T1000 (cell line): ENCODE measurements at regions not wholly inside any gene's neighbourhood (a gene's known extent, or its start where the extent isn't known, plus 50 kb on each side); places are given as distances from the start of the nearest gene placed in this dataset.
A peak's percentile ranks its signal among the peaks of the same experiment; 100 is the strongest.
"Not testable (repeated sequence)": the region's sequence is repeated elsewhere in the genome, so short reads cannot be mapped to it uniquely, and the experiment has no call there.

Experiments used
- DNase-seq: peaks from one replicate; lab custom pipeline; 2025; ENCODE audit warnings: mixed read lengths; lab: John Stamatoyannopoulos, UW

DNA sequence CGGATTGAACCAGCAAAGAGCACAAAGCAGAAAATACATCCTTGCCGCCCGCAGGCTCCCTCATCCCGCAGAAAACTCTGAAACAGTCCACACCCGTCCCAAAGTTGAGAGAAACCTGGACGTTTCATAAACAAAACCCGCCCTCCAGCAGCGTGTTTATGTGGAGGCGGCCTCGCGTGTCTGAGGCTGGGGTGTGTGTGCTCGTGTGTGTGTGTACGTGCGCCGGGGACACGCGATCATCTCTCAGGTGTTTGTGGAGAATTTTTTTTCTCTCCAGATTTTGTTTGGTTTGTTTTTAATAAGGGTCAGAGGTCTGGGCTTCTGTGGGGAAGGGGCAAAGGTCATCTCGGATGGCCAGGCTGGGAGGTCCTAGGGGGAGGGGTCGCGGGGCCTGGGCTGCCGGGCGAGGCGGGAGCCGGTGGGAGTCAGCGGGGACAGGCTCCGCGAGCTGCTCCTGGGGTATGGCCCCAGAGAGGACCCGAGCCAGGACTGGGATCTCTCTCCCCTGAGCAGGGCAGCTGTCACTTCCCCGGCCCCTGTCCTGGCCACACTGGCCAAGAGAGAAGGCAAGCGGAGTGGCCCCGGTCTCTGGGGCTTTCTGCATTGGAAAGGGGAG, 206.4 kb downstream of the C9orf50 start:
- no peak for DNase-seq

- DNase-seq, result peak; percentile 96
Observed at GRCh38 chr9:129413537-129414376, 207.1 kb downstream of the C9orf50 start.

GRCh38 chr9:129412814-129413536, 207.9 kb downstream of the C9orf50 start:
- peak; percentile 54 for DNase-seq

GRCh38 chr9:129412176-129412813, 208.6 kb downstream of the C9orf50 start:
- not testable (repeated sequence) for DNase-seq

- no peak for DNase-seq
Observed at GRCh38 chr9:129411501-129412175, 209.3 kb downstream of the C9orf50 start.

DNA sequence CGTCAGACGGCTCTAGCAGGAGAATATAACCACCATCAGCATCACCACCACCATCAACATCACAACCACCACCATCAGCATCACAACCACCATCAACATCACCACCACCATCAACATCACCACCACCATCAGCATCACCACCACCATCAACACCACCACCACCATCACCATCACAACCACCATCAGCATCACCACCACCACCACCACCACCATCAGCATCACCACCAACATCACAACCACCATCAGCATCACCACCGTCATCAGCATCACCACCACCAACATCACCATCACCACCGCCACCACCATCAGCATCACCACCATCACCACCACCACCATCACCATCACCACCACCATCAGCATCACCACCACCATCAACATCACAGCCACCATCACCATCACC, 210.7 kb downstream of the C9orf50 start:
- no peak for DNase-seq

DNA sequence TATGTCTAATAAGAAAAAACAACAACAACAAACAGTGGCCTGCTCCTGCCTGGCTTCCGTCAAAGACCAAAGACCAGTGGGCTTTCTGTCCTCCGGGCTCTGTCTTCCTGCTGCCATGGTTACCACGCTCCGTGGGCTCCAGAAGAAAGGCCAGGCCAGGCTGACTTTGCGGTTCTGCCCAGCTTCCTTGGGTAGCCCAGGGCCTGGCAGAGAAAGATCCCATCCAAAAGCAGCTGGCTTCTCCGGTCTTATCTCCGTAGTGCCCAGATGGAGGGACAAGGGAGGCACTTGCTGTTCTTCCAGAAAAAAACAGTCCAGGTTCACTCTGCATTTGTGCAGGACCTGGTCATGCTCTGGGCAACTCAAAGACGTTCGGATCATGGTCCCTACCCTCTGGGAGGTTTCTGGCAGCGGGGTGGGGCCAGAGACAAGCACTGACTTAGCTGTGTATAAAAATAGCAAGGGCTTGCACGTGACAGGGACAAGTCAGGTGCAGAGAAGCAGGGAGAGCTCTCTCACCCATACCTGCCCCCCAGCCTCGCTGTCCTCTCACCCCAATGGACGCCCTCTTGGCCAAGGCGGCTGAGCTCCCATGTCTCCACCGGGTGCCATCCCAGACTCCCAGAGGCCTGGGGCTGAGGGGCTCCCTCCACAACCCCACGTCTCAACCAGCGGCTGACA, 212.2 kb downstream of the C9orf50 start:
- no peak for DNase-seq

DNA sequence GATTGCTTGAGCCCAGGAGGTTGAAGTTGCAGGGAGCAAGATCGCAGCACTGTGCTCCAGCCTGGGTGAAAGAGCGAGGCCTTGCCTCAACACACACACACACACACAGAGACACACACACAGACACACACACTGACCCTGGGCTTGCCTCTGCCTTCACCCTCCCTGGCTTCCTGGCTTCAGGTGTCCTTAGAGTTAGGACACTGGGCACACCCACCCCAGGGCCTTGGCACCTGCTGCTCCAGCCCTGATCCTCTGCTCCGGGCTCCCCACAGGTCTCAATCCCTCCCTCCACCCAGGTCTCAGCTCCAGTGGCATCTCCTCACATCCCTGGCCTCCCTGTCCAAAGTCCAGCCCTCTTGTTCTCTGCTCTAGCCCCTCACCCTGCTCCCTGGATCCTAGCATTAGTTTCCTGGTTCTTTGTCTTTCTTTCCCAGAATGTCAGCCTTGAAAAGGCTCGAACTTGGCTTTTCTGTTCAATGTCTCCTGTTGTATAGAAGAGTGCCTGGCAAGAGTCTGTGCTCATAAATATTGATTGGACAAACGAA, 212.9 kb downstream of the C9orf50 start:
- DNase-seq, result no peak

DNA sequence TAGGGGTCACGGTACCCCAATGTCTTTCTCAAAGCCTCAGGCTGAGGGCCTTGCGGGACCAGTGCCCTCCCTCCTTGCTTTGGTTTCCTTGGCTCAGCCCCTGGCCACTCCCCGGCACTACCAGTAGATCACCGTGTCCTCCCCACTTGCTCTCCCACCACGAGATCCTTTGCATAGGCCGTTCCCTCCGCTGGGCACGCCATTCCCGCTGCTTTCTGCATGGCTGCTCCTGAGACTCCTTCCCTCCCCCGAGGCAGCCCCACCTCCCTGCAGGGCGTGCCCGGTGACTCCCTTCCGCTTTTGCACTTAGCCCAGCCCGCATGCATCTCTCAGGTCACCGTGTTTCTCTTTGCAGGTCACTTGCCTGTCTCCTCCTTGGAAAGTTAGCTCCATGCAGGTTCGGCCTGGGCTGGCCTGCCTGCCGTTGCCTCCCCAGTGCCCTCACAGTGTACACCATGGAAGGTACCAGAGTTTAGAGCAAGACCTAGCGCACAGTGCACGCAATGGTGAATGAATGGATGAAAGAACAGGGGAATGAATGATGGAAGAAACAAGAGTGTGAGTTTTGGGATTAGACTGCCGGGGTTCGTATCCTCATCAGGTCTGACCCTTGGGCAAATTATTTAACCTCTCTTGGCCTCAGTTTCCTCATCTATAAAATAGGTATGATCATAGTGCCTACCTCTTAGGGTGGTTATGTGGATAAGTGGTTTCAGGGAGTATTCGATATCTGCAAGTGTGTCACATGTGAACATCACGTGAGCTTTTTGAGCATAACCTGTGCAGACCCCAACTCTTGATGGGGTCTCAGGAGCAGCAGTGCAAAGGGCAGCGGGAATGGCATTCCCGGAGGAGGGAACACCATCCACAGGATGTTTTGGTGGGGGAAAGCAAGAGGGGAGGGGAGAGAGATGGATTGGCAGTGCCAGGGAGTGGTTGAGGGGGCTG, 214.3 kb downstream of the C9orf50 start:
- no peak for DNase-seq

DNA sequence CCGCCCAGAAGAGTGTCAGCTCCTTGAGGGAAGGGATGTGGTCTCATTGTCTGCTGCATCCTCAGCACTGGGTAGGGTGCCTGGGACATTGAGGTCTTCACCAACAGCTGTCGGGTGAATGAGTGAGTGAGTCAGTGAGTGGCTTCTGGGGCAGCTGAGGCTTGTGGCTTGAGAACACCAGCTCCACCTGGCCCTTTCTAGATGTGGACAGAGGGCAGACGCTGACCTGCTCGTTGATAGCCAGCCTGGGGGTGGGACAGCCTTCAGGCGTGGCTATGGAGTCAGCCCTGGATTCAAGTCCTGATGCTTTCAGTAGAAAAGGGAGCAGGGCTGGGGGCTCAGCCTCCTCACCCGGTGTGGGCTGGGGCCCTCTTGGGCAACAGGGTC, 215.1 kb downstream of the C9orf50 start:
- DNase-seq, result no peak

GRCh38 chr9:129405089-129405826, 215.6 kb downstream of the C9orf50 start:
- no peak for DNase-seq

- DNase-seq, result no peak
Observed at GRCh38 chr9:129404621-129405020, 216.3 kb downstream of the C9orf50 start.

DNA sequence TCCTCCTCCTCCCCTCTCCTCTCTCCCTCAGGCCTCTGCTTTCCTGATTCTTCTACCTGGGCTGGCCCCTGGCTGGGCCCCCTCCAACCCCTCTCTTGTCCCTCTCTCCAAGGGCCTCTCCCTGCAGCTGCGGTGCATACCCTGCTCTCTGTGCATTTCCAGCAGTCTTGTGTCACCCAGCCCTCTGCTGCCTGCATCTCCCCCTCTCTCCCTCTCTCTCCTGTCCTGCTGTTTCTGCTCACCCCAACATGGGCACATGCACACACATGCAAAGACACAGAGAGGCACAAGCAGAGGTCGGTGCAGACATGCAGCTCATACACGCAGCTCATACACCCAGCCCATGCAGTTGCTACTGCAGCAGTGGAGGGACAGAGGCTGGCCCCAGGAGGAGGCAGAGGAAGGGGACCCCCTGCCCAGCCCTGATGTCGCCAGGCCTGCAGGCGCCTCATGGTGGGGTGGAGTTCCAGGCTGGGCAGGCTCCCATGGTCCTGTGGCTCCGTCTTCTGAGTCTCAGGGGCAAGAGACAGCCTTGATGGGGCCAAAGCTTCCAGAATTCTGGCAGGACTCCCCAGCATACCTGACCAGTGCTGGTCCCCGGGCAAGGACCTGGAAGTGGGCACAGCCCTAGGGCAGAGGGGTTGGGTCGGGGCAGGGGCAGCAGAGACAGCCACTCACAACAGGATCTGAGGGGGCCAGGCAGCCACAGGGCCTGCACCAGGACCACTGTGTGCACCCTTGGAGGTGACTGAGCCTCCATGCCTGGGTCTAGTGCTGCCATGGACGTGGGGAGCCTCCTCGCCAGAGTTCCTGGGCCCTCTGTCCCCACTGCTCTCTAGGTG, 216.9 kb downstream of the C9orf50 start:
- DNase-seq, result no peak

GRCh38 chr9:129402931-129403778, 217.7 kb downstream of the C9orf50 start:
- no peak for DNase-seq

DNA sequence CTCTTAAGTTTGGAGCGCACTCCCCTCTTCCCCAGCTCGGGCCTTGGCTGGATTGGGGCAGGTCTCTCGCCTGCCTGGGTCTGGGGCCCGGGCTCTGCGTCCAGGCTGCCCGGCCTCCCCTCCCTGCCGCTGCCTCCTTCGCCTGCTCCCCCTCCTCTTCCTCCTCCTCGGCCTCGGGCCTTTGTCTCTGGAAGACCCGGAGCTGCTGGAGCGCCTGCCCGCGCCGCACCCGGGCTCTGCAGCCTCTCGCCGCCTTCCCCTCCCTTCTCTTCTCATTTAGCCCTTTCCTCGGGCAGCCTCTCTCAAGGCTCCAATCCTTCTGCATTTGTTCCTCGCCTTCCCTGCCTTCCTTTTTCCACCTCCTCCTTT, 218.5 kb downstream of the C9orf50 start:
- no peak for DNase-seq

DNA sequence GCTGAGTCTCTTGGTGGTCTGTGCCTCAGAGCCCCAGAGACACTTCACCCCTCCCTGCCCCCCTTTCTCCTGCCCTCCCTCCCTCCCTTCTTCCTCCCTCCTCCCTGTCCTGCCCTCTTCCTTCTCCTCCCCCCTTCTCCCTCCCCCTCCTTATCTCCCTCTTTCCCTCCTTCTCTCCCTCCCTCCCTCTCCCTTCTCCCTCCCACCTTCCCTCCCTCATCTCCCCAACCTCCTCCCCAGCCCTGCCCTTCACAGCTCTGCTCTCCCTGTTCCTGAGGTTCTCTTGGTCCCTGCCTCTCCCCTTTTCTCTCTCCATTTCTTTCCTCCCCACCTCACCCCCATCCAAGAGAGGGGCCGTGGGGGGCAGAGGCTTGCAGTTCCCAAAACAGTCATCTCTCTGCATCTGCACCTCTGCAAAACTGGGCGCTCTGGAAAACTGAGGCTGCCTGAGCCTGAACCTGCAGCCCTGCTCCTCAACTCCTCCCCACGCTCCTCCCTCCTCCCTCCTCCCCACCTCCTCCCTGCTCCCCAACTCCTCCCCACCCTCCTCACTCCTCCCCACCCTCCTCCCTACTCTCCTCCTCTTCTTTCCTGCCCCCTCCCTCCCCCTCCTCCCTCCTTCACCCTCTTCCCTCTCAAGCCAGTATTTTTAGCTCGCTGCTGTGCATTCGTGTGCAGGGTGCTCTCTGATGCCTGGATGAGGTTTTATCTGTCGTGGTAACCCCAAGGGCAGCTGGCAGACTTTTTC, 219.1 kb downstream of the C9orf50 start:
- DNase-seq, result no peak
